PC-9 (cell line): ENCODE measurements at regions not wholly inside any gene's neighbourhood (a gene's known extent, or its start where the extent isn't known, plus 50 kb on each side); places are given as distances from the start of the nearest gene placed in this dataset.

ENCODE experiments used
- BruUV-seq: library from RNA; stranded (reverse); fragments of 400-500 nt; replicated peaks from 2 replicates; lab custom pipeline; 2021; lab: Mats Ljungman, UMichigan
- CTCF ChIA-PET: fragments of 300-600 bp; sonication (Branson Sonifier 250); formaldehyde crosslinking; loops from one replicate; lab custom pipeline; 2022; ENCODE audit warnings: antibody characterized with exemption; lab: Charles Lee
- POLR2A ChIA-PET: fragments of 300-600 bp; sonication (Branson Sonifier 250); formaldehyde crosslinking; loops from one replicate; lab custom pipeline; 2022; ENCODE audit warnings: antibody characterized with exemption; ENCODE audit not compliant: unreplicated experiment; lab: Charles Lee
- DNase-seq, 2 experiments: peaks; one replicate each; pipeline versions ENCODE4 v3.0.0 to v3.0.0-alpha.2; 2015 to 2022; ENCODE audit warnings: mixed read lengths in 1 of 2
- H2AFZ ChIP-seq: fragments of 200-600 bp; sonication (generic); 2 replicates; pipeline ENCODE4 v1.8.1; 2017; ENCODE audit warnings: antibody characterized with exemption
- H3F3A ChIP-seq: fragments of 200-600 bp; sonication (generic); 2 replicates; pipeline ENCODE4 v1.8.1; 2017; ENCODE audit warnings: antibody characterized with exemption, mild to moderate bottlenecking, low read depth; ENCODE audit not compliant: insufficient read depth
- H3K27ac ChIP-seq: fragments of 200-600 bp; sonication (generic); 2 replicates; pipeline ENCODE4 v1.6.1; 2016; ENCODE audit warnings: mixed run types
- H3K27me3 ChIP-seq: fragments of 200-600 bp; sonication (generic); 2 replicates; pipeline ENCODE4 v1.6.1; 2016; ENCODE audit warnings: low read depth, mixed run types; ENCODE audit not compliant: insufficient read depth
- H3K36me3 ChIP-seq: fragments of 200-600 bp; sonication (generic); 2 replicates; pipeline ENCODE4 v1.6.1; 2016; ENCODE audit warnings: low read depth, mixed run types
- H3K4me1 ChIP-seq: fragments of 200-600 bp; sonication (generic); replicated peaks from 2 replicates; pipeline ENCODE4 v1.6.1; 2016; ENCODE audit warnings: mixed run types; ENCODE audit not compliant: insufficient read depth
- H3K4me2 ChIP-seq: fragments of 200-600 bp; sonication (generic); 2 replicates; pipeline ENCODE4 v1.6.1; 2017; ENCODE audit warnings: mixed run types
- H3K4me3 ChIP-seq: fragments of 200-600 bp; sonication (generic); 2 replicates; pipeline ENCODE4 v1.6.1; 2016; ENCODE audit warnings: mixed run types
- H3K79me2 ChIP-seq: fragments of 200-600 bp; sonication (generic); 2 replicates; pipeline ENCODE4 v1.6.1; 2017; ENCODE audit warnings: low read depth, mixed run types
- H3K9me2 ChIP-seq: fragments of 200-600 bp; sonication (generic); 2 replicates; pipeline ENCODE4 v1.8.1; 2017; ENCODE audit warnings: mild to moderate bottlenecking; ENCODE audit not compliant: insufficient read depth
- H3K9me3 ChIP-seq: fragments of 200-600 bp; sonication (generic); 2 replicates; pipeline ENCODE4 v1.8.1; 2016; ENCODE audit warnings: low read depth; ENCODE audit not compliant: insufficient read depth
- H4K20me1 ChIP-seq: fragments of 200-600 bp; sonication (generic); 2 replicates; pipeline ENCODE4 v1.8.1; 2017; ENCODE audit not compliant: insufficient read depth
- CTCF ChIP-seq: fragments of 200-600 bp; sonication (generic); conservative IDR thresholded peaks from 2 replicates; pipeline ENCODE4 v1.6.1; 2017; ENCODE audit warnings: mixed run types, antibody characterized with exemption, mild to moderate bottlenecking, moderate library complexity
- EZH2 ChIP-seq: fragments of 200-600 bp; sonication (generic); IDR thresholded peaks from 2 replicates; pipeline ENCODE4 v1.8.0; 2017; ENCODE audit warnings: antibody characterized with exemption, low read depth
- intact Hi-C: fragments of 100-400 bp; cut with micrococcal nuclease; formaldehyde crosslinking; loops from one replicate; pipeline ENCODE4 v1.10.0; 2022; ENCODE audit not compliant: unreplicated experiment

DNA sequence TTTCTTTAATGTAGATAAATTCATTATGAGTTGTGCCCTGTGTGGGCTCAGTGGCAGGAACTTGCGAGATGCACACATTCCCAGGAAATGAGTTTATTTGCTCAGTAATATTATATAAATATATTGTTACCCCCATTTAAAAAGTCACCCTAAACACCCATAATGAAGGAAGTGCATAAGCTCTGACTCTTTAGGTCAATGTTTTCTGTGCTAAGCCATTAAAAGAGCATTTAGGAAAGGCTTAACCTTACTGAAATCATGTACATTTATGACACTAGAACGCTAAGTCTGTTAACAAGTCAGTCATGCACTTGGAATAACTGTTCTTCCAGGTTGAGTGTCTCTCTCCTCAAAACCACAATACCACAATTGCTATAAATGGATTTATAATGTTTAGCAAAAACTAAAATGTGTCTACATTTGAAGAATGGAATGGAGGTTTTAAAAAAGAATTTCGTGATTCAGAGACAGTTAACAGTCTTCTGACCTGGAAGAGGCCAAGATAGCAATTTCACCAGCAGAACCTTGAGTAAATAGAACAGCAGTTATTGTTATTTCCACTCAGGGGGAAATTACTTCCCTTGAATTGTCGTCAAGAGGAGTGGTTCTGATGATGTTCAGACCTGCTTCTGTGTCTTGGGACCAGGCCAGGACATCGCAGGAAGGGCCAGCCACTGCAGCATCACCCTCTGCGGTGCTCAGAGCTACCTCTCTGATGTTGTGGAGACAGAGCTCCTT, 91.1 kb upstream of the VEGFC start:
- ChIA-PET POLR2A (no interaction called here), CTCF (no interaction called here)
- peaks cover 14% of the 10 kb centered on the region; the same call in 1 of the 2 replicates for H3F3A ChIP-seq
- H3K4me3 ChIP-seq: peak overlapping the region; percentile 20; the same call in 1 of the 2 replicates
- DNase-seq: peak in 1 of 2 experiments; percentile 72
- H3K27ac ChIP-seq: 0 out of 2 replicates have a peak overlapping the region, but pooled peaks have one; percentile 30
- TF ChIP-seq EZH2: no peak
- no peak for TF ChIP-seq CTCF
- no peaks in the 10 kb centered on the region for H3K79me2 ChIP-seq
- H3K27me3 ChIP-seq: no peaks in the 10 kb centered on the region
- peaks cover 16% of the 10 kb centered on the region for H3K4me1 ChIP-seq
- peak overlapping the region; percentile 64; the same call in 1 of the 2 replicates for H2AFZ ChIP-seq
- H3K4me2 ChIP-seq: peak overlapping the region; percentile 69
- intact Hi-C loops: loop anchor here (1.0 kb wide), 1 partner anchor 90 kb away; no protein-coding TSS in a partner anchor
- H3K9me2 ChIP-seq: no peaks in the 10 kb centered on the region
- no TSS peak for BruUV-seq
- H4K20me1 ChIP-seq: no peaks in the 10 kb centered on the region
- no peaks in the 10 kb centered on the region for H3K9me3 ChIP-seq
- no peaks in the 10 kb centered on the region for H3K36me3 ChIP-seq

DNA sequence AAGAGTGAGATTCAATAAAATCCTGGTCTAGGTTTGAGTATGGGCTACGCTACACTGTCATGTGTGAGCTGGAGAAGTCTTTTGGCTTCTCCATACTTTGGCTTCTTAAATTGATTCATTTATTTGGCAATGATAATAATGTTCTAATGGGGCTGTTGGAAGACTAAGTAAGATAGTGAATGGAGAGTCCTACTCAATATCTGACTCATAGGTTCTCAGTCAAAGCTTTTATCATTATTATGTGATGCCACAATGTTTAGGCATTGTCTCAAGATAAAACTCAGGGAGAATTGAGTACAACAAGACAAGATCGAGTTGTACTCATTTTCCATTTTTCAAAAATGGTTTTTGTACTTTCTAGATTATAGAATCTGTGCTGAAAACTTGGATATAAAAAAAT, 92.5 kb upstream of the VEGFC start:
- no TSS peak for BruUV-seq
- TF ChIP-seq CTCF: no peak
- no peak for TF ChIP-seq EZH2
- H3K4me1 ChIP-seq: peaks cover 16% of the 10 kb centered on the region
- DNase-seq: no peak
- H3K27ac ChIP-seq: no peak overlapping the region
- no peaks in the 10 kb centered on the region for H3K9me3 ChIP-seq
- peaks cover 14% of the 10 kb centered on the region; the same call in 1 of the 2 replicates for H3F3A ChIP-seq
- H3K4me3 ChIP-seq: no peak overlapping the region
- CTCF ChIA-PET: no interaction called here
- H3K79me2 ChIP-seq: no peaks in the 10 kb centered on the region
- H2AFZ ChIP-seq: no peak overlapping the region
- no peaks in the 10 kb centered on the region for H4K20me1 ChIP-seq
- no peaks in the 10 kb centered on the region for H3K9me2 ChIP-seq
- no peaks in the 10 kb centered on the region for H3K36me3 ChIP-seq
- H3K27me3 ChIP-seq: no peaks in the 10 kb centered on the region
- intact Hi-C loops: no loop called here
- no peak overlapping the region for H3K4me2 ChIP-seq
- POLR2A ChIA-PET: no interaction called here

GRCh38 chr4:176886135-176886534, 93.4 kb upstream of the VEGFC start:
- CTCF ChIA-PET: no interaction called here
- POLR2A ChIA-PET: no interaction called here
- H2AFZ ChIP-seq: no peak overlapping the region

More at GRCh38 chr4:176886135-176886534, 93.4 kb upstream of the VEGFC start:
- H4K20me1 ChIP-seq: no peaks in the 10 kb centered on the region
- H3K9me2 ChIP-seq: no peaks in the 10 kb centered on the region
- H3K9me3 ChIP-seq: no peaks in the 10 kb centered on the region
- no peaks in the 10 kb centered on the region for H3K27me3 ChIP-seq
- DNase-seq: no peak
- H3K4me2 ChIP-seq: no peak overlapping the region
- no peak overlapping the region for H3K27ac ChIP-seq
- no peaks in the 10 kb centered on the region for H3K79me2 ChIP-seq
- no peak overlapping the region for H3K4me3 ChIP-seq
- TF ChIP-seq CTCF: no peak
- TF ChIP-seq EZH2: no peak
- no TSS peak for BruUV-seq
- H3K4me1 ChIP-seq: peaks cover 16% of the 10 kb centered on the region
- peaks cover 14% of the 10 kb centered on the region; the same call in 1 of the 2 replicates for H3F3A ChIP-seq
- intact Hi-C loops: no loop called here
- no peaks in the 10 kb centered on the region for H3K36me3 ChIP-seq
